ENCODE measurements at regions not wholly inside any gene's neighbourhood (a gene's known extent, or its start where the extent isn't known, plus 50 kb on each side); places are given as distances from the start of the nearest gene placed in this dataset.

- TF ChIP-seq CTCF (IDR thresholded peaks at IDR 0.05; ENCODE audit: insufficient read depth, low read length, poor library complexity, severe bottlenecking) (no peak), EZH2phosphoT487 (conservative IDR thresholded peaks at IDR 0.05; ENCODE audit: low read length) (no peak)
Measured at GRCh38 chr6:139925894-139926641, 551.6 kb upstream of the CITED2 start.
